Activated CD4-positive, alpha-beta T cell treated with anti-CD3 and anti-CD28 coated beads, Interleukin-10, Interleukin-2, amounts not matched to agents 100 ng/mL and 50 ng/mL, durations not matched to agents 16 hours and 8 hours (primary cell): ENCODE measurements at regions not wholly inside any gene's neighbourhood (a gene's known extent, or its start where the extent isn't known, plus 50 kb on each side); places are given as distances from the start of the nearest gene placed in this dataset.
"Not testable (repeated sequence)": the region's sequence is repeated elsewhere in the genome, so short reads cannot be mapped to it uniquely, and the experiment has no call there.

ENCODE experiments used
- DNase-seq: peaks from one replicate; pipeline ENCODE4 v3.0.0-alpha.2; 2020

- DNase-seq, result no peak
Measured at GRCh38 chr3:190983875-190984274, 121.4 kb upstream of the GMNC start.

DNA sequence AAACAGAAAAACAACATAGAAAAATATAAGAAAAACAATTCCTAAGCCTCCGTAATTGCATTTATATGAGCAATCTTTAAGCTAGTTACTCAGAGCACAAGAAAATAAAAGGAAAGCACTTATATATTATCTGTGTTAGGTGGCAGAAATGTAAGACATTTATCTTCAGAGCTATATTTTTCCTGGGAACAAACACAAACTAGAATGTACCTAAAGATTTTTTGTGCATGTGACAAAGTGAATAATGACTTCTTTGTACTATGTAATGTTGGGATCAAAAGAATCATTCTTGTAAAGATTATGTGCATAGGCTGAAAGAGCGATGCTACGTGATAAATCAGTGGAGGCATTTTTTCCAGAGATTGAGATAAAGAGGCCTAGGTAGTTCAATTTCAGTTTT lies 111.3 kb upstream of the GMNC start:
- DNase-seq, result no peak

DNA sequence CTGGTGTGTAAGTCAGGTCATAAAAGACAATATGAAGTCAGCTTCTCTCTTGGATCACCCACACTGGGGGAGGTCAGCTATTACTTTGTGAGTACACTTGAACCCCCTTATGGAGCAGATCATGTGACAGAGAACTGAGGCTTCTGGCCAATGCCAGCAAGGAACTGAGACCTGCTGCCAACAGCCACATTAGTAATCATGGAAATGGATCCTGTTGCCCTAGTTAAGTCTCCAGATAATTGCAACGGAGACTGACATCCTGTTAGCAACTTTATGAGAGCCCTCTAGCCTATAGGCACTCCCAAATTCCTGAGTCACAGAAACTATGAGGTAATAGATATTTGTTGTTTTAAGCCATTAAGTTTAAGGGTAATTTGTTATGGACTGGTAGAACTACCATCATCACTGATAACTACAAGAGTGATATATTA lies 110.4 kb upstream of the GMNC start:
- DNase-seq, result no peak

- DNase-seq, result no peak
Measured at GRCh38 chr3:190972196-190972595, 109.7 kb upstream of the GMNC start.

DNA sequence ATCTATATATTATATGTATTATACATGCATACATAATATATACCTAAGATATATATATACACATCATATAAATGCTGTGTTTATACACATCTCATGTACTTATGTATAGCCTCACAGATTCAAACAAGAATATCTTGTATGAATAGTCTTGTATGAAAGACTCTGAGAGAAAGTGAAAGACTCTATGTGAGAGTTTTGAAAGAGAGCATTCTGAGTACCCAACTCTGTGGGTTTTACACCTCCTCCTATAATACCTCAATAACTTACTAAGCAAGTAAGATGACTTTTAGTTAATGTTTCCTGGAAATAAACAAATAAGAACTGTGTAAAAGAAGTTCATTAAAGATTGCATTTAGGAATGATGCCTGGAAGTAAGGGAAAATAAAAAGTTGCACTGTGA lies 108.1 kb upstream of the GMNC start:
- DNase-seq, result no peak

GRCh38 chr3:190968616-190969015 lies 106.1 kb upstream of the GMNC start:
- no peak for DNase-seq

- not testable (repeated sequence) for DNase-seq
Measured at GRCh38 chr3:190964931-190965330, 102.4 kb upstream of the GMNC start.

- no peak for DNase-seq
Measured at GRCh38 chr3:190959077-190959476, 96.6 kb upstream of the GMNC start.

DNA sequence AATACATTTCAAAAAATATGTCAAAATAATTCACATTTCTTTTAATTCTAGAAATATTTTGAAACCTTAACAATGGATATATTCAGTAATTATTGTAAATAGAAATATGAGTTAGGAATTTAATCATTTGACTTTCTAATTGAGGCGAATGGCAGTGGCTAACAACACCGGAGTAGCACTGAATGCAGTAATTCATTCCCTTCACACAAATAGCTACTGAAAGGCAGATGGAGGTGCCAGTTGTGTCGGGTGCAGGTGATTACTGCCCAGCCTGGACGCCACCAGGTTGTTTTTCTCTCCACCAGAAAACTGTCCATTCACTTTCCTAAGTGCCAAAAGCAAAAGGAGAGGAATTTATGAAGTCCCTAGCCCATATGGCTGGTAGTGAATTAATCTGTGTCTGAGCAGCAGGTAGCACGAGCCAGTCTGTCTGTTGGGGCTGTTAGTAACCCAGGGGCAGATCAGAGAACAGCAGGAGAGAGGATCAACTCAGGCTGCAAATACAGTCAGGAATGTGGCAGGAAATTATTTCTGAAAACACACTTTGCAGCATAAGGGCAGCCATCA lies 79.3 kb upstream of the GMNC start:
- DNase-seq, result no peak

- DNase-seq, result not testable (repeated sequence)
Measured at GRCh38 chr3:190934616-190935015, 72.1 kb upstream of the GMNC start.

DNA sequence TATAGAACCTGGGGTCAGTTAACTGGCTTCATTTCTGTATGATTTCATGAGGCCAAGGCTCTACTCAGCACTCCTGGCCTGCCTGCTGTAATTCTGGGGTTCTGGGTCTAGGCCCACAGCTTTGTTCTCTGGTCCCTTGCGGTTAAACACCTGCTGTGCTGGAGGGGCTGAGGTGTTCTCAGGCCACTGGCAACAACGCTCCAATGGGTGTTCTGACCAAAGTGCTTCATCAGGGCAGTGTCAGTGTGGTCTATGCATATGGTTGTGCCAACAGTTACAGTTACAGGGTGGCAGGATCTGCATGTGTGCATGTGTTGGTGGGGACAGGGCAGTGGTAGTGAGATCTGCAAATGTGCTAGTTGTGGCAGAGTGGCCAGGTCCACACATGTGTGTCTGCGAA lies 64.1 kb upstream of the GMNC start:
- no peak for DNase-seq

- no peak for DNase-seq
Measured at GRCh38 chr3:190912736-190913135, 50.2 kb upstream of the GMNC start.
